Jurkat, Clone E6-1 (cell line): ENCODE measurements at regions not wholly inside any gene's neighbourhood (a gene's known extent, or its start where the extent isn't known, plus 50 kb on each side); places are given as distances from the start of the nearest gene placed in this dataset.

Source experiments
- DNase-seq: peaks from one replicate; pipeline ENCODE4 v3.0.0-alpha.2; 2011; ENCODE audit warnings: low read depth, low spot score
- H3K4me3 ChIP-seq: 2 replicates; pipeline ENCODE4 v1.5.1; 2011; ENCODE audit warnings: mild to moderate bottlenecking, low read length, control low read depth, moderate library complexity

DNA sequence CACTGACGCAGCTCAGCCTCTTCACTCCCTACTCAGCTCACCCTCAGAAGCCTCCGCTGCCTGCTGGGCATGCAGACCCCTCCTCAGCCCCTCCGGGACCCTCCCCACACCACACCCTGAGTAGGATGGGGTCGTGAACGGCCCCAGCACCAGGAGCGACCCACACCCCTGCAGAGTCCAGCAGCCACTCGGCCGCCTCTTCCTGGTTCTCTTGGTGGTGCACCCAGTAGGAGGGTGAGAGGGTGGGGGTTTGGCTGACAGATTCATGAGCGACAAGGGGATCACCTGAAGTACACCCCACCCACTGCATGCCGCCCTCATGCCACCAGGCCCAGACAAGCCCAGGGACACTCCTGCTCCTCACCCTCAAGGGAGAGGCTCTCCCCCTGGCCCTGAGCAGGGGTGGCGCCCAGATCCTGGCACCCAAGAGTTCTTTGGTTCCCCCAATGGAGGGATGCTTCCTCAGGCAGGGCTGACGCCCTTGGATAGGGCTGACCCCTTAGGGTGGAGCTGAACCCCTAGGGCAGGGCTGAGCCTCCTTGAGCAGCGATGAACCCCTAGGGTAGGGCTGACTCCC lies 76.6 kb upstream of the GPC1 start:
- H3K4me3 ChIP-seq: no peak overlapping the region
- DNase-seq: no peak

DNA sequence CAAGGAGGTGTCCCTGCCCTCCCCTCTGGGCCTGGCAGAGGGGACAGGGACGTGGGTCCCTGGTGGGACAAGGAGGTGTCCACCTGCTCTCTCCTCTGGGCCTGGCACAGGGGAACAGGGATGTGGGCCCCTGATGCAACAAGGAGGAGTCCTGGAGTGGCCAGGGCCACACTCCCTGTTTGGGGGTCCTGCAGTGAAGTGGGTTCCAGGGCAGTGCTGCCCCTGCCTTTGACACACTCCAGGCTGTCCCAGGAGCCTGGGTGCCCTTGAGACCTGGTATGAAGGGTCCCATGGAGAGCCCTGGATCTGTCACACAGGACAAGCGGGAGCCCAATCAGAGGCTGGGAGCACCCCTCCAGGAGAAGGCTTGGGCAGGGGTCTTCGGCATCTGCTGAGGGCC lies 75.8 kb upstream of the GPC1 start:
- no peak overlapping the region for H3K4me3 ChIP-seq

DNA sequence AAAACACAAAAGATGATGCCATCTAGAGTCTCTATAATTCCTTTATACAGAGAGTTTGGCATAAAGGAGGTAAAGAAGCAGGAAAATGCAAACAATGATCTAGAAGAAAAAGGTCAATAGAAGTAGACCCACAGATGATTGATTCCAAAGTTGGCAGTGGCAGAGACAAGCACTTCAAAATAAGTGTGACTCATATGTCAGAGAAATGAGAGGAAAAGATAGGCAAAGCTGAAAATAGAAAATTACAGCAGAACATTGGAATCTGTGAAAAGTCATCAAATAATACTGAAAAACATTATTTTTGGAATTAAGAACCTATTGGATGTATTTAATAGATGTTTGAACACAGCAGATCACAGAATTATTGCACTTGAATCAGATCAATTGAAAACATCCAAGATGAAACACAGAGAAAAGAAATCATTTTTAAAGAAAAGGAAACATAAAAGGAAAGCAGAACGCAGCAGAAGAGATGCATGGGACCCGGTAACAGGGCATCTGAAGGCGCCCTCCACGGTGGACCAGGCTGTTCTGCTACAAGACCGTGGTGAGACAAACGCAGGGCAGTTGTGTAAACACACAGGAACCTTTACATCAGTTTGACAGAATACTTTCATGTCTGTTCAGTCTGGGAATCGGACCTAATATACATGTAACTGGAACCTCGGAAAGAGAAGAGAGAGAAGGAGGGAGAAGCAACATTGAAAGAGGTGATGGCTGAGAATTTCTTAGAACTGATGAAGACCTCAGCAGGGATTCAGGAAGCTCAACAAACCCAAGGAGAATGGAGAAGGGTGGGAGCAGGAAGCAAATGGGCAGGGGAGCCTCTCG lies 74.6 kb upstream of the GPC1 start:
- no peak for DNase-seq

More for the DNA sequence above, 75.8 kb upstream of the GPC1 start:
- no peak for DNase-seq

DNA sequence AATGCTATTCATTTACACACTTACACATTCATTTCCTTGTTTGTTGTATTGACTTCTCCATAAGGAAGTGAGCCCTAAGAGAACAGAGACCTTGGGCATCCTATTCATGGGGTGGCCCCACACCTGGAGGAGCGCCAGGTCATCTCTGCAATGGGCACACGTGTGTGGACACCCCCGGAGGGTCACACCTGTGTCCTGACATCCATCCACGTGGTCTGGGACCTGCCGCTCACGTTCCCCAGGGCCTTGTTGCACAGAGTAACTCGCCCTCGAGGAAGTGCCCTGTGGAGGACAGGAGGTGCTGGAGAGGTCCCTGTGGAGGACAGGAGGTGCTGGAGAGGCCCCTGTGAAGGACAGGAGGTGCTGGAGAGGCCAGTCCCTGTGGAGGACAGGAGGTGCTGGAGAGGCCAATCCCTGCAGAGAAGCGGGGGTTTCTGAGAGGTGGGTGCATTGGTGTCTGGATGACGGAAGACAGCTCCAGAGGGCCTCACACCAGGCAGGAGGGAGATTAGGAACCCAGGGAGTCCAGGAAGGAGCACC lies 73.2 kb upstream of the GPC1 start:
- no peak for DNase-seq
- H3K4me3 ChIP-seq: no peak overlapping the region

More for the DNA sequence above, 74.6 kb upstream of the GPC1 start:
- H3K4me3 ChIP-seq: no peak overlapping the region

GRCh38 chr2:240362826-240363745 lies 72.4 kb upstream of the GPC1 start:
- no peak overlapping the region for H3K4me3 ChIP-seq
- DNase-seq: no peak

GRCh38 chr2:240363746-240364581 lies 71.5 kb upstream of the GPC1 start:
- H3K4me3 ChIP-seq: no peak overlapping the region
- DNase-seq: no peak

GRCh38 chr2:240364582-240364960 lies 70.9 kb upstream of the GPC1 start:
- no peak for DNase-seq
- no peak overlapping the region for H3K4me3 ChIP-seq

DNA sequence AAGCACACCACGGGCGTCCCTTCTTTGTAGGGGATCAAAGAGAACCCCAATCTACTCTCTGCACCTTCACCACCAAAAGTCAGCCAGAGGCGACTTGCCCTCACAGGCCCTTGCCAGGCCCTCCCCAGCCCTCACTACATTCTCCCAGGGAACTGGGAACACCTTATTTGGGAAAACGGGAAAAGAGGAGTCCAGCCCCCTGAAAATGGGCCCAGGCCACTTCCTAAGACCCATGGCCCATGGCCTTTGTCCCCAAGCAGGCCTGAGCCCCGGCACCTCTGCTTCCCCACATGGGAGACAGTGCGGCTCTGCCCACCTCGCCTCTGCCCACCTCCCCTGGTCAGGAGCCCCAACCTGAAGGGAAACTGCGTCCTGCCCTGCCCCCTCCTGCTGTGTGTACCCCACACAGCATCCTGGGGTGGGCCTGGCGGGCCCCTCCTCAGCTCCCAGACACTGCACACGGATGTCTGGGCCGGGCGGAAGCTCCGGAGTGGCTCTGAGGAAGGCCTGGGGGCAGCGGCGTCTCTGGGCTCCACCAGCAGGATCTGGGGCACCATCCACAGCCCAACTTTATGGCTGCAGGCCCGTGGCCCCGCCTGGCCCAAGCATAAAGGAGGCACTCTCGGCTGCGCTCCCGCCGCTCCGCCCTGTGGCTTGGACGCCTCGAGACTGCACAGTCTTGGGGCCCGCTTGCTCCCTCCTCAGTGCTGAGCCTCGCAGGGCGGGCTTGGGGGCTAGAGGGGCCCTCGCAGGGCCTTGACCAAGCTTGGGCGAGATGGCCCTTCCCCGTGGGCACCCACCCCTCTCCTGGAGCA lies 70.3 kb upstream of the GPC1 start:
- no peak overlapping the region for H3K4me3 ChIP-seq
- DNase-seq: no peak

- no peak overlapping the region for H3K4me3 ChIP-seq
- no peak for DNase-seq
Measured at GRCh38 chr2:240365971-240366471, 69.4 kb upstream of the GPC1 start.

GRCh38 chr2:240366901-240367300 lies 68.6 kb upstream of the GPC1 start:
- no peak overlapping the region for H3K4me3 ChIP-seq
- no peak for DNase-seq

GRCh38 chr2:240367721-240368120 lies 67.7 kb upstream of the GPC1 start:
- no peak overlapping the region for H3K4me3 ChIP-seq
- DNase-seq: no peak

GRCh38 chr2:240368781-240369331 lies 66.6 kb upstream of the GPC1 start:
- H3K4me3 ChIP-seq: no peak overlapping the region
- no peak for DNase-seq

- no peak for DNase-seq
- H3K4me3 ChIP-seq: no peak overlapping the region
Measured at GRCh38 chr2:240369335-240369734, 66.1 kb upstream of the GPC1 start.

DNA sequence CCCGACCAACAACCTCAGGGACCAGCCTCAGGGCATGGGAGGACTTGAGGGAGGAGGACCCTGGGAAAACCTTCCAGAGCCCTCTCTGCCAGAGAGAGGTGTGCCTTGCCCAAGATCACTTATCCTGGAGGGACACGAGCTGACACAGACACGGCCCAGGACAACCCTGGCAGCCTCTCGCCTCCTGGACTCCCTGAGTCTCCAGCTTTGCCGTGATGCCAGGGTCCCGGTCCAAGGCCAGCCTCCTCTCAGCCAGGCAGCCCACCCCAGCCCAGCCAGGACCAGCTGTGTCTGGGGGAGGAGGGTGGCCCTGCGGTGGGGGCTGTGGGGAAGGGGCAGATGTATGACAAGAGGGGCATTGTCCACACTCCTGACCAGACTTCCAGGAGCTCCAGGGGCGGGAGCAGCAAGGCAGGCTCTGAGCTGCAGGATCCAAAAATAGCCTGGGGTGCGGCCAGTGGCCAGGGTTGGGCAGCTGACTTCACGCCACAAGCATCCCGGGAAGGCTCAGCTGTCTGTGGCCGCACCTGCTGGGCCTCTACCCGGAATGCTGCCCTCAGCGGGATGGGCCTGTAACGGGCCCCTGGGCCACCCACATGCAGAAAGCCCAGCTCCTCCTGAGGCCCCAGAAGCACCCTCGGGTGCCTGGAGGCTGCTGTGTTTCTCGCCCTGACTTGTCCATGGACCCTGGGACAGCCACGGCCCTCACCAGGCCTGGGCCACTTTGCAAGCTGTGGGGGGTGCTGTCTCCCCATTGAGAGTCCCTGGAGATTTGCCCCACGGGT lies 65.5 kb upstream of the GPC1 start:
- DNase-seq: no peak

GRCh38 chr2:240371129-240372000 lies 64.1 kb upstream of the GPC1 start:
- no peak overlapping the region for H3K4me3 ChIP-seq
- DNase-seq: no peak

More for the DNA sequence above, 65.5 kb upstream of the GPC1 start:
- H3K4me3 ChIP-seq: no peak overlapping the region

DNA sequence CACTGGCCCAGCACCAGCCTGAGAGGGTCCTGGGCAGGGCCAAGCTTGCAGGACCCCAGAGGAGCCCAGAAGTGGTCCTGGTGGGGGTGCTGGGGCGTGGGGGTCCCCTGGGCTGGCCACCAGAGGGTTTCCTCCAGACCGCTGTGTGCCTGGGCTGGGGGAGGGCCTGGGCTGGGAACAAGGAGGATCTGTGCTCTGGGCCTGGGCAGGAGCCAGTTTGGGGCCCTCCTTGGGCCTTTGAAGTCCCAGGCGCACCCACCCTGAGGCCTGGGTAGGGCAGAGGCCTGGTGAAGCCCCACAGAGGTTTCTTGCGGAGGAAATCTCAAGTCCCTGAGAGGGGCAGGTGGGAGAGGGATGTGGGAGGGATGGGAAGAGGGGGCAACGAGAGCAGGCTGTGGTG lies 63.4 kb upstream of the GPC1 start:
- H3K4me3 ChIP-seq: no peak overlapping the region

More for the DNA sequence above, 63.4 kb upstream of the GPC1 start:
- no peak for DNase-seq
